ENCODE measurements at regions not wholly inside any gene's neighbourhood (a gene's known extent, or its start where the extent isn't known, plus 50 kb on each side); places are given as distances from the start of the nearest gene placed in this dataset.

DNA sequence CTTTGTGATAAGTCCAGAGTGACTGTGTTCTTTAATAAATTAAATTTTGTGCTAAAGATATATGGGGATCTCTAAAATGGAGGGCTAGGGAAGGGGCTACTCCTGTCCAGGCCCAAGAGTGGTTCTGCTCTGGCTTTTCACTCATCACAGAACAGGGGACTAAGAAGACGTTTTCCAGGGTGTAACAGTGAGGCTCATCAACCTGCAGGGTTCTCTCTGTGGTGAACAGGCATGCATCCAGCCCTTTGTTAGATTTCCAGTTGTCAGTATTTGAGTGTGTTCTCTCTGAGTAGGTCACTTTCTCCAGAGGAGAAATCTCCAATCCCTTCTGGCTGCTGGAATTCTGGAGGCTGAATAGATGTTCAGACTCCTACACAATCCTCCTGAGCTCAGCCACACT is 408.9 kb downstream of the PLCL1 start:
- TF ChIP-seq, protein P1, sequence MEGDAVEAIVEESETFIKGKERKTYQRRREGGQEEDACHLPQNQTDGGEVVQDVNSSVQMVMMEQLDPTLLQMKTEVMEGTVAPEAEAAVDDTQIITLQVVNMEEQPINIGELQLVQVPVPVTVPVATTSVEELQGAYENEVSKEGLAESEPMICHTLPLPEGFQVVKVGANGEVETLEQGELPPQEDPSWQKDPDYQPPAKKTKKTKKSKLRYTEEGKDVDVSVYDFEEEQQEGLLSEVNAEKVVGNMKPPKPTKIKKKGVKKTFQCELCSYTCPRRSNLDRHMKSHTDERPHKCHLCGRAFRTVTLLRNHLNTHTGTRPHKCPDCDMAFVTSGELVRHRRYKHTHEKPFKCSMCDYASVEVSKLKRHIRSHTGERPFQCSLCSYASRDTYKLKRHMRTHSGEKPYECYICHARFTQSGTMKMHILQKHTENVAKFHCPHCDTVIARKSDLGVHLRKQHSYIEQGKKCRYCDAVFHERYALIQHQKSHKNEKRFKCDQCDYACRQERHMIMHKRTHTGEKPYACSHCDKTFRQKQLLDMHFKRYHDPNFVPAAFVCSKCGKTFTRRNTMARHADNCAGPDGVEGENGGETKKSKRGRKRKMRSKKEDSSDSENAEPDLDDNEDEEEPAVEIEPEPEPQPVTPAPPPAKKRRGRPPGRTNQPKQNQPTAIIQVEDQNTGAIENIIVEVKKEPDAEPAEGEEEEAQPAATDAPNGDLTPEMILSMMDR (IDR thresholded peaks at IDR 0.05) = no peak
- no peak for TF ChIP-seq POLR2A (IDR thresholded peaks at IDR 0.05)
